Thyroid gland (tissue), 4 donors: ENCODE measurements at regions not wholly inside any gene's neighbourhood (a gene's known extent, or its start where the extent isn't known, plus 50 kb on each side); places are given as distances from the start of the nearest gene placed in this dataset.
A peak's percentile ranks its signal among the peaks of the same experiment; 100 is the strongest.
"Not testable (repeated sequence)": the region's sequence is repeated elsewhere in the genome, so short reads cannot be mapped to it uniquely, and the experiment has no call there.

Experiments
- DNase-seq, 2 donors: peaks; one replicate each; pipeline ENCODE4 v3.0.0-alpha.2; 2019
- H3K27ac ChIP-seq, 3 donors: fragments of 200-600 bp; sonication (generic); 1 replicate in 2 of 3; 2 replicates in 1 of 3; pipeline ENCODE4 v1.5.1; 2016 to 2019; ENCODE audit warnings: mild to moderate bottlenecking in 1 of 3, moderate library complexity in 1 of 3
- H3K27me3 ChIP-seq: fragments of 200-600 bp; sonication (generic); one replicate; pipeline ENCODE4 v1.5.1; 2019
- H3K36me3 ChIP-seq, 2 donors: fragments of 200-600 bp; sonication (generic); one replicate each; pipeline ENCODE4 v1.5.1; 2016 to 2019
- H3K4me1 ChIP-seq, 2 donors: fragments of 200-600 bp; sonication (generic); one replicate each; pipeline ENCODE4 v1.5.1; 2017 to 2019
- H3K4me3 ChIP-seq, 3 donors: fragments of 200-600 bp; sonication (generic); replicated peaks in 1 of 3; 1 replicate in 2 of 3; 2 replicates in 1 of 3; pipeline ENCODE4 v1.5.1; 2016; ENCODE audit warnings: mild to moderate bottlenecking in 1 of 3
- H3K9me3 ChIP-seq: fragments of 200-600 bp; sonication (generic); one replicate; pipeline ENCODE4 v1.5.1; 2017
- POLR2A ChIP-seq, 2 donors: fragments of 450-650 bp; IDR thresholded peaks; one replicate each; pipeline ENCODE4 v1.6.1; 2017; ENCODE audit warnings: antibody characterized with exemption in 2 of 2, mild to moderate bottlenecking in 2 of 2, moderate library complexity in 1 of 2
- WGBS, 2 donors: methylation state at CpG; one replicate each; pipeline ENCODE4 v1.1.5; 2017; 5-methylcytosine and 5-hydroxymethylcytosine counted together
- intact Hi-C: fragments of 100-400 bp; cut with DNase I; formaldehyde crosslinking; loops from one replicate; pipeline ENCODE4 v1.15.1; 2023
- TF ChIP-seq, protein P1 (sequence below), 6 experiments: fragments of 200-600 bp in 3 of 6; fragments of 450-650 bp in 3 of 6; sonication (generic) in 3 of 6; IDR thresholded peaks; one replicate each; pipeline ENCODE4 v1.5.1; 2016 to 2019; ENCODE audit warnings: antibody characterized with exemption in 6 of 6, mild to moderate bottlenecking in 2 of 6, inconsistent platforms in 1 of 6, moderate library complexity in 1 of 6

DNA sequence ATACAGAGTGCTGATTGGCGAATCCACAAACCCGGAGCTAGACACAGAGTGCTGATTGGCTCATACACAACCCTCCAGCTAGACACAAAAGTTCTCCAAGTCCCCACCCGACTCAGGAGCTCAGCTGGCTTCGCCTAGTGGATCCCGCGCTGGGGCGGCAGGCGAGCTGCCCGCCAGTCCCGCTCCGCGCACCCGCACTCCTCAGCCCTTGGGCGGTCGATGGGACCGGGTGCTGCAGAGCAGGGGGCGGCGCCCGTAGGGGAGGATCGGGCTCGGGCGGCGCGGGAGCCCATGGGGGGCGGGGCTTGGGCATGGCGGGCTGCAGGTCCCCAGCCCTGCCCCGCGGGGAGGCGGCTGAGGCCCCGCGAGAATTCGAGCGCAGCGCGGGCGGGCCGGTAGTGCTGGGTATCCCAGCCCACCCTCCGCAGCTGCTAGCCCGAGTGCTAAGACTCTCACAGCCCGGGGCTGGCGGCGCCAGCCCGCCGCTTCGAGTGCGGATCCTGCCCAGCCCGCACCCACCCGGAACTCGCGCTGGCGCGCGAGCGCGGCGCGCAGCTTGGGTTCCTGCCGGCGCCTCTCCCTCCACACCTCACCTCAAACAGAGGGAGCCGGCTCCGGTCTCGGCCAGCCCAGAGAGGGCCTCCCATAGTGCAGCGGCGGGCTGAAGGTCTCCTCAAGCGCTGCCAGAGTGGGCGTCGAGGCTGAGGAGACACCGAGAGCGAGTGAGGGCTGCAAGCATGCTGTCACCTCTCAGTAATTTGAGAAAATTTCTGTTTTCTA lies 75.5 kb upstream of the ATP5MC3 start:
- Histone ChIP-seq H3K27me3 (no peaks in the 10 kb centered on the region), H3K27ac (no peak overlapping the region), H3K9me3 (no peaks in the 10 kb centered on the region), H3K36me3 (no peaks in the 10 kb centered on the region), H3K4me1 (no peaks in the 10 kb centered on the region), H3K4me3 (no peak overlapping the region)
- no peak for DNase-seq
- intact Hi-C loops: no loop called here
- 94 to 96% methylated on average over 42 to 47 of the region's 69 CpGs for WGBS, 2 donors
- TF ChIP-seq, protein P1, sequence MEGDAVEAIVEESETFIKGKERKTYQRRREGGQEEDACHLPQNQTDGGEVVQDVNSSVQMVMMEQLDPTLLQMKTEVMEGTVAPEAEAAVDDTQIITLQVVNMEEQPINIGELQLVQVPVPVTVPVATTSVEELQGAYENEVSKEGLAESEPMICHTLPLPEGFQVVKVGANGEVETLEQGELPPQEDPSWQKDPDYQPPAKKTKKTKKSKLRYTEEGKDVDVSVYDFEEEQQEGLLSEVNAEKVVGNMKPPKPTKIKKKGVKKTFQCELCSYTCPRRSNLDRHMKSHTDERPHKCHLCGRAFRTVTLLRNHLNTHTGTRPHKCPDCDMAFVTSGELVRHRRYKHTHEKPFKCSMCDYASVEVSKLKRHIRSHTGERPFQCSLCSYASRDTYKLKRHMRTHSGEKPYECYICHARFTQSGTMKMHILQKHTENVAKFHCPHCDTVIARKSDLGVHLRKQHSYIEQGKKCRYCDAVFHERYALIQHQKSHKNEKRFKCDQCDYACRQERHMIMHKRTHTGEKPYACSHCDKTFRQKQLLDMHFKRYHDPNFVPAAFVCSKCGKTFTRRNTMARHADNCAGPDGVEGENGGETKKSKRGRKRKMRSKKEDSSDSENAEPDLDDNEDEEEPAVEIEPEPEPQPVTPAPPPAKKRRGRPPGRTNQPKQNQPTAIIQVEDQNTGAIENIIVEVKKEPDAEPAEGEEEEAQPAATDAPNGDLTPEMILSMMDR (IDR thresholded peaks at IDR 0.05): no peak
- TF ChIP-seq POLR2A (IDR thresholded peaks at IDR 0.05): no peak

DNA sequence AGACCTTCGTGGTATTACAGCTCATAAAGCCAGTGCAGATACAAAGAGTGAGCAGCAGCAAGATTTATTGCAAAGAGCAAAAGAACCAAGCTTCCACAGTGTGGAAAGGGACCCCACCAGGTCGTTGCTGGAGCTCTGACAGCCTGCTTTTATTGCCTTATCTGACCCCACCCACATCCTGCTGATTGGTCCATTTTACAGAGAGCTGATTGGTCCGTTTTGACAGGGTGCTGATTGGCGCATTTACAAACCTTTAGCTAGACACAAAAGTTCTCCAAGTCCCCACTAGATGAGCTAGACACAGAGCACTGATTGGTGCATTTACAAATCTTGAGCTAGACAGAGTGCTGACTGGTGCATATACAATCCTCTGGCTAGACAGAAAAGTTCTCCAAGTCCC lies 74.9 kb upstream of the ATP5MC3 start:
- intact Hi-C loops, DNase-seq: not testable (repeated sequence)

DNA sequence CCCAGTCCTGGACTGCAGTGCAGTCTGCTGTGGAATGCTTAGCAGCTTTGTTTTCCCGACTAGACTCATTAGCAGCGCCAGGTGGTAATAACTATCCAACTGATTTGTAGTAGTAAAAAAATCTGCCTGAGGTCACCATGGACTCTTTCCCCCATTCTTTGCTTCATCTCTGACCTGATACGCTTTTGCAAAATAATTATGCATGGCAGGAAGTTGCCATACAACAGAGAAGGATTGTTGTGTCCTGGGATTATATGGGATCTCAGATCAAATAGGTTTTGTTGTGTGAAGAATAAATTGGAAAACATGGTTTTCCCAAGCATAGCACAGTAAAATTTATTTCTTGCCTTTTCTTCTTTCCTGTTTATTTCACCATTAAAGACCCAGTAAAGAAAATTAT lies 72.4 kb upstream of the ATP5MC3 start:
- Histone ChIP-seq H3K4me3 (no peak overlapping the region), H3K9me3 (no peaks in the 10 kb centered on the region), H3K27ac (no peak overlapping the region), H3K27me3 (no peaks in the 10 kb centered on the region), H3K36me3 (no peaks in the 10 kb centered on the region), H3K4me1 (no peaks in the 10 kb centered on the region)
- no peak for DNase-seq
- 52 to 60% methylated on average over 3 of the region's 3 CpGs for WGBS, 2 donors
- intact Hi-C loops: no loop called here
- TF ChIP-seq, protein P1 (IDR thresholded peaks at IDR 0.05): no peak
- TF ChIP-seq POLR2A (IDR thresholded peaks at IDR 0.05): no peak

More for the DNA sequence above, 74.9 kb upstream of the ATP5MC3 start:
- not testable (repeated sequence) for H3K9me3 ChIP-seq, H3K36me3 ChIP-seq, H3K4me1 ChIP-seq, H3K27me3 ChIP-seq, H3K4me3 ChIP-seq, H3K27ac ChIP-seq
- WGBS, 2 donors: 85 to 91% methylated on average over 4 of the region's 4 CpGs

DNA sequence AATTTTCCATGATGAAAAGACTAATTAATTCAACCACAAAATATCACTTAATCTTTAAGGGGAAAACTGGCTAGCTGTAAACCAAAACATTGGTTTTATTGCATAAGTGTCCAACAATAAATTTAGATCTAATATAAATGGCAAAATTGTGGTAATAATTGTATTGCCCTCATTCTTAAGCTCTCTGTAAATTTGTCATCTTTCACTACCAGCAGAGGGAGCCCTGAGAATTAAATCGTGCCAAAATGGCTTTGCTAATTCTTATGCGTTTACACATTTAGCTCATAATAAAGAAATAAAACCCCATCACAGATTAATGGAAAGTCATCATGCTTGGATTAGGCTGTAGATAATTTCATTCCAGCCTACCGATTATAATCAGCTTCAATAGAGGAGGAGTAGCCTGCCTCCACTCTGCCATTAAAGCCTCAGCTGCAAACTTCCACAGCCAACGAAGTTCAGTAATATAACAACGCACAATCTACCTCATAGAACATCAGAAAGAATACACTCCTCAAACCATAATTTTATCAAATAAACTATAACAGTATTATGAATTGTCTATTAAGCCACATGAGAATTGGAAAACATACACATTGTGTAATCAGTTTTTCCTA lies 70.0 kb upstream of the ATP5MC3 start:
- Histone ChIP-seq H3K9me3 (no peaks in the 10 kb centered on the region), H3K4me3 (no peak overlapping the region), H3K36me3 (no peaks in the 10 kb centered on the region), H3K27ac (no peak overlapping the region), H3K4me1 (no peaks in the 10 kb centered on the region), H3K27me3 (no peaks in the 10 kb centered on the region)
- 19 to 20% methylated on average over 5 of the region's 5 CpGs for WGBS, 2 donors
- no peak for TF ChIP-seq POLR2A (IDR thresholded peaks at IDR 0.05)
- TF ChIP-seq, protein P1 (IDR thresholded peaks at IDR 0.05): peak in 4 of 6 experiments; percentile 31 to 63 (median 46)
- DNase-seq: no peak
- intact Hi-C loops: no loop called here

DNA sequence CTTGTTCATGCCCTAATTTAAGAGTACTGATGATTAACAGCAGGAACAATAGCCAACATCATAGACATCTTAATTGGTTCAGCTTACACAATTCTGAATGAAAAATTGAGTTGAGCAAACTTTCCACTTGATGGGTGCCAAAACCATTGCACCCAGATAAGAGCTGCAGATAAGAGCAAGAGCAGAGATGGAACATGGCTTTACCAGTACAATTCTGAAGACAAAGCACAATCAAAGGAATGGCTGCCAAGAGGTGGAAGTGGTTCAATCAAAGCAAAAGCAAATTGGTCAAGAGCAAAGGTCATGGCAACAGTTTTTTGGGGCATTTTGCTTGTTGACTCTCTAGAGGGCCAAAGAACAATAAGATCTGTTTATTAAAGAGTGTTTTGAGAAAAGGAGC lies 65.6 kb upstream of the ATP5MC3 start:
- TF ChIP-seq, protein P1 (IDR thresholded peaks at IDR 0.05): no peak
- TF ChIP-seq POLR2A (IDR thresholded peaks at IDR 0.05): no peak
- no peaks in the 10 kb centered on the region for H3K36me3 ChIP-seq
- no peak overlapping the region for H3K27ac ChIP-seq
- no peak for DNase-seq
- H3K4me1 ChIP-seq: no peaks in the 10 kb centered on the region
- H3K4me3 ChIP-seq: no peak overlapping the region
- H3K27me3 ChIP-seq: no peaks in the 10 kb centered on the region
- intact Hi-C loops: no loop called here
- H3K9me3 ChIP-seq: no peaks in the 10 kb centered on the region
